ENCODE measurements at regions not wholly inside any gene's neighbourhood (a gene's known extent, or its start where the extent isn't known, plus 50 kb on each side); places are given as distances from the start of the nearest gene placed in this dataset.

GRCh38 chr9:18255158-18255629 lies 218.8 kb upstream of the ADAMTSL1 start:
- TF ChIP-seq CTCF (IDR thresholded peaks at IDR 0.05), result peak; percentile 98
- Mint-ChIP-seq H3K36me3 (ENCODE audit: low read depth) (no peaks in the 10 kb centered on the region), H3K9me3 (ENCODE audit: low read depth) (no peaks in the 10 kb centered on the region), H3K27ac (ENCODE audit: unreplicated experiment) (no peak overlapping the region), H3K4me1 (ENCODE audit: low read depth) (peaks cover 10% of the 10 kb centered on the region), H3K27me3 (ENCODE audit: low read depth) (no peaks in the 10 kb centered on the region), H3K4me3 (ENCODE audit: unreplicated experiment) (no peak overlapping the region)
- DNase-seq (ENCODE audit: low spot score), result no peak

- H3K27ac Mint-ChIP-seq (ENCODE audit: unreplicated experiment), result no peak overlapping the region
- H3K4me3 Mint-ChIP-seq (ENCODE audit: unreplicated experiment), result no peak overlapping the region
- TF ChIP-seq CTCF (IDR thresholded peaks at IDR 0.05), result no peak
- peaks cover 15% of the 10 kb centered on the region for H3K4me1 Mint-ChIP-seq (ENCODE audit: low read depth)
- H3K36me3 Mint-ChIP-seq (ENCODE audit: low read depth), result no peaks in the 10 kb centered on the region
- DNase-seq (ENCODE audit: low spot score), result no peak
- no peaks in the 10 kb centered on the region for H3K9me3 Mint-ChIP-seq (ENCODE audit: low read depth)
- no peaks in the 10 kb centered on the region for H3K27me3 Mint-ChIP-seq (ENCODE audit: low read depth)
These were observed 218.2 kb upstream of the ADAMTSL1 start for GRCh38 chr9:18255747-18256146.

DNA sequence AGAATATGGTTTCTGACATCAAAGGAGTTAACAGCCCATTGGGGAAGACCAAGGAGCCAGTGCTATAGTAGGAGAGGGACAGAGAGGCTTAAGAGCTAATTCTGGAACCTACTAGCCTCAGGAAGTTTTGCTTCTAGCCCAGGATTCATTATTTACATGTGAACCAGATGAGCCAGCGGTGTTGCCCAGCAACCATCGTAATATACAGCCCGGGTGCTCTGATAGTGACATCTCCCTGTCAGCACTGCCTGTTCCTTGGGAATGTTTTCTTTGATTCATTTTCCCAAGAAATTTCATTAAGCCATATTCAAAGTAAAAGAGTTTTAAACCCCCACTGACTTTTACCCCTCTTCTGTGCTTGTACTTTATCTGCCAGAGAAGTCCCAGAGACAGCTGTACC lies 217.4 kb upstream of the ADAMTSL1 start:
- Mint-ChIP-seq H3K27ac (ENCODE audit: unreplicated experiment) (no peak overlapping the region), H3K36me3 (ENCODE audit: low read depth) (no peaks in the 10 kb centered on the region), H3K9me3 (ENCODE audit: low read depth) (no peaks in the 10 kb centered on the region), H3K27me3 (ENCODE audit: low read depth) (no peaks in the 10 kb centered on the region), H3K4me3 (ENCODE audit: unreplicated experiment) (no peak overlapping the region), H3K4me1 (ENCODE audit: low read depth) (peaks cover 21% of the 10 kb centered on the region)
- DNase-seq (ENCODE audit: low spot score), result no peak
- no peak for TF ChIP-seq CTCF (IDR thresholded peaks at IDR 0.05)

GRCh38 chr9:18260521-18260920 lies 213.4 kb upstream of the ADAMTSL1 start:
- H3K9me3 Mint-ChIP-seq (ENCODE audit: low read depth), result no peaks in the 10 kb centered on the region
- no peaks in the 10 kb centered on the region for H3K27me3 Mint-ChIP-seq (ENCODE audit: low read depth)
- H3K4me1 Mint-ChIP-seq (ENCODE audit: low read depth), result peaks cover 21% of the 10 kb centered on the region
- no peak for TF ChIP-seq CTCF (IDR thresholded peaks at IDR 0.05)
- no peak for DNase-seq (ENCODE audit: low spot score)
- H3K27ac Mint-ChIP-seq (ENCODE audit: unreplicated experiment), result no peak overlapping the region
- H3K36me3 Mint-ChIP-seq (ENCODE audit: low read depth), result no peaks in the 10 kb centered on the region
- H3K4me3 Mint-ChIP-seq (ENCODE audit: unreplicated experiment), result no peak overlapping the region

GRCh38 chr9:18261181-18261580 lies 212.8 kb upstream of the ADAMTSL1 start:
- Mint-ChIP-seq H3K9me3 (ENCODE audit: low read depth) (no peaks in the 10 kb centered on the region), H3K4me3 (ENCODE audit: unreplicated experiment) (no peak overlapping the region), H3K27ac (ENCODE audit: unreplicated experiment) (no peak overlapping the region), H3K27me3 (ENCODE audit: low read depth) (no peaks in the 10 kb centered on the region), H3K36me3 (ENCODE audit: low read depth) (no peaks in the 10 kb centered on the region), H3K4me1 (ENCODE audit: low read depth) (peaks cover 17% of the 10 kb centered on the region)
- no peak for TF ChIP-seq CTCF (IDR thresholded peaks at IDR 0.05)
- DNase-seq (ENCODE audit: low spot score), result no peak
